GM23248 (cell line): ENCODE measurements at regions not wholly inside any gene's neighbourhood (a gene's known extent, or its start where the extent isn't known, plus 50 kb on each side); places are given as distances from the start of the nearest gene placed in this dataset.
A peak's percentile ranks its signal among the peaks of the same experiment; 100 is the strongest.

Experiments
- DNase-seq: peaks from one replicate; pipeline ENCODE4 v3.0.0-alpha.2; 2015
- H2AFZ ChIP-seq: fragments of 200-600 bp; sonication (generic); 2 replicates; pipeline ENCODE4 v1.6.1; 2016; ENCODE audit warnings: antibody characterized with exemption
- H3F3A ChIP-seq: fragments of 200-600 bp; sonication (generic); 2 replicates; pipeline ENCODE4 v1.6.1; 2016; ENCODE audit warnings: mild to moderate bottlenecking, antibody characterized with exemption, mixed run types; ENCODE audit not compliant: insufficient read depth
- H3K27ac ChIP-seq: fragments of 200-600 bp; sonication (generic); 2 replicates; pipeline ENCODE4 v1.5.1; 2016; ENCODE audit warnings: mild to moderate bottlenecking
- H3K27me3 ChIP-seq: fragments of 200-600 bp; sonication (generic); replicated peaks from 2 replicates; pipeline ENCODE4 v1.6.1; 2016; ENCODE audit warnings: mild to moderate bottlenecking; ENCODE audit not compliant: insufficient read depth
- H3K36me3 ChIP-seq: fragments of 200-600 bp; sonication (generic); 2 replicates; pipeline ENCODE4 v1.6.1; 2016; ENCODE audit warnings: low read depth, mild to moderate bottlenecking
- H3K4me1 ChIP-seq: fragments of 200-600 bp; sonication (generic); 2 replicates; pipeline ENCODE4 v1.6.1; 2016; ENCODE audit warnings: mild to moderate bottlenecking; ENCODE audit not compliant: insufficient read depth
- H3K4me2 ChIP-seq: fragments of 200-600 bp; sonication (generic); one replicate; pipeline ENCODE4 v1.6.1; 2016; ENCODE audit warnings: mild to moderate bottlenecking; ENCODE audit not compliant: unreplicated experiment
- H3K4me3 ChIP-seq: fragments of 200-600 bp; sonication (generic); 2 replicates; pipeline ENCODE4 v1.5.1; 2016; ENCODE audit warnings: mild to moderate bottlenecking
- H3K79me2 ChIP-seq: fragments of 200-600 bp; sonication (generic); 2 replicates; pipeline ENCODE4 v1.6.1; 2016; ENCODE audit warnings: mild to moderate bottlenecking; ENCODE audit not compliant: insufficient read depth
- H3K9ac ChIP-seq: fragments of 200-600 bp; sonication (generic); 2 replicates; pipeline ENCODE4 v1.6.1; 2016; ENCODE audit warnings: mild to moderate bottlenecking
- H3K9me2 ChIP-seq: fragments of 200-600 bp; sonication (generic); 2 replicates; pipeline ENCODE4 v1.6.1; 2016; ENCODE audit warnings: mixed run types, mild to moderate bottlenecking, moderate library complexity; ENCODE audit not compliant: insufficient read depth
- H3K9me3 ChIP-seq: fragments of 200-600 bp; sonication (generic); one replicate; pipeline ENCODE4 v1.6.1; 2017; ENCODE audit warnings: low read depth
- H4K20me1 ChIP-seq: fragments of 200-600 bp; sonication (generic); 2 replicates; pipeline ENCODE4 v1.6.0; 2016; ENCODE audit not compliant: insufficient read depth
- EZH2 ChIP-seq: fragments of 200-600 bp; sonication (generic); IDR thresholded peaks from 2 replicates; pipeline ENCODE4 v1.6.1; 2018; ENCODE audit warnings: antibody characterized with exemption, mild to moderate bottlenecking; ENCODE audit not compliant: insufficient read depth, poor library complexity, severe bottlenecking
- EZH2phosphoT487 ChIP-seq: fragments of 200-600 bp; sonication (generic); IDR thresholded peaks from 2 replicates; pipeline ENCODE4 v1.6.1; 2018; ENCODE audit warnings: antibody characterized with exemption, moderate library complexity, mild to moderate bottlenecking, low read depth; ENCODE audit not compliant: insufficient read depth
- WGBS, 2 experiments: methylation state at CpG; one replicate each; pipeline ENCODE4 v1.1.6; 2015 to 2017; ENCODE audit warnings: low lambda C conversion rate in 2 of 2, low coverage in 1 of 2; ENCODE audit errors: missing lambda C conversion rate in 2 of 2; 5-methylcytosine and 5-hydroxymethylcytosine counted together
- in situ Hi-C: fragments of 300-500 bp; cut with MboI; formaldehyde crosslinking; loops from 2 replicates; pipeline ENCODE4 v1.15.0; 2020

DNA sequence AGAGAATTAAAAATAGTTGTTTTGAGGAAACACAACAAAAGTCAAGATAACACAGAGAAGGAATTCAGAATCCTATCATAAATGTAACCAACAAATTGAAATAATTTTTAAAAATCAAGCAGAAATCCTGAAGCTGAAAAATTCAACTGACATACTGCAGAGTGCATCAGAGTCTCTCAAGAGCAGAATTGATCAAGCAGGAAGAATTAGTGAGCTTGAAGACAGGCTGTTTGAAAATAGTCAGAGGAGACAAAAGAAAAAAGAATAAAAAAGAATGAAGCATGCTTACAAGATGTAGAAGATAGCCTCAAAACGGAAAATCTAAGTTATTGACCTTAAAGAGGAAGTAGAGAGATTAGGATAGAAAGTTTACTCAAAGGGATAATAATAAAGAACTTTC is 65.8 kb upstream of the PPP2R5C start:
- no peak for TF ChIP-seq EZH2phosphoT487
- TF ChIP-seq EZH2 = no peak

DNA sequence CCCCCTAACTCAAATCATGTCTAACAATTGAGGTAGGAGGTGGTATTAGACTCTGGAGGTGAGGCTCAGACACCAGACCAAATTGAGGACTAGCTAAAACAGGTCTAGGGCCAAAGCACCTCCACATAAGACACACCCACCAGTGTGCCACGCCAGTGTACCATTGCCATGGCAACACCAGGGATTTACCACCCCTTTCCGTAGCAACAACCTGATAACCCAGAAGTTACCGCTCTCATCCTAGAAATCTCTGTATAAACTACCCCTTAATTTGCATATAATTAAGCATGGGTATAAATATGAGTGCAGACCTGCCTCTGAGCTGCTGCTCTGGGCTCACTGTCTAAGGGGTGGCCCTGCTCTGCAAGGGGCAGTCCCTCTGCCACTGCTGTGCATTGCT is 57.4 kb upstream of the PPP2R5C start:
- Histone ChIP-seq H3K36me3 (no peaks in the 10 kb centered on the region), H2AFZ (no peak overlapping the region), H3K79me2 (no peaks in the 10 kb centered on the region), H3K4me3 (no peak overlapping the region), H4K20me1 (no peaks in the 10 kb centered on the region), H3K27ac (no peak overlapping the region), H3K4me1 (no peaks in the 10 kb centered on the region), H3K9me2 (no peaks in the 10 kb centered on the region), H3K4me2 (no peak overlapping the region), H3K27me3 (peaks cover 33% of the 10 kb centered on the region), H3K9ac (no peak overlapping the region), H3K9me3 (no peaks in the 10 kb centered on the region), H3F3A (no peaks in the 10 kb centered on the region)
- no peak for DNase-seq
- in situ Hi-C loops = no loop called here
- TF ChIP-seq EZH2 (no peak), EZH2phosphoT487 (no peak)
- 84 to 98% methylated on average over 3 of the region's 3 CpGs for WGBS, 2 experiments

More for the DNA sequence above, 65.8 kb upstream of the PPP2R5C start:
- Histone ChIP-seq H3K9me2 (no peaks in the 10 kb centered on the region), H2AFZ (no peak overlapping the region), H3K4me3 (no peak overlapping the region), H3K9me3 (no peaks in the 10 kb centered on the region), H3K79me2 (no peaks in the 10 kb centered on the region), H3K36me3 (no peaks in the 10 kb centered on the region), H3F3A (no peaks in the 10 kb centered on the region), H3K4me2 (no peak overlapping the region), H3K27me3 (peaks cover 41% of the 10 kb centered on the region), H4K20me1 (no peaks in the 10 kb centered on the region), H3K4me1 (no peaks in the 10 kb centered on the region), H3K27ac (no peak overlapping the region), H3K9ac (no peak overlapping the region)
- in situ Hi-C loops = no loop called here
- WGBS, 2 experiments = 0 to 3% methylated on average over 1 of the region's 1 CpG
- no peak for DNase-seq

- H3K9me3 ChIP-seq = no peaks in the 10 kb centered on the region
- TF ChIP-seq EZH2phosphoT487 (no peak), EZH2 (no peak)
- no peaks in the 10 kb centered on the region for H4K20me1 ChIP-seq
- no peaks in the 10 kb centered on the region for H3K79me2 ChIP-seq
- no peaks in the 10 kb centered on the region for H3K36me3 ChIP-seq
- H3K9me2 ChIP-seq = no peaks in the 10 kb centered on the region
- 46 to 55% methylated on average over 46 to 59 of the region's 73 CpGs for WGBS, 2 experiments
- H2AFZ ChIP-seq = peak overlapping the region; percentile 71; the same call in 1 of the 2 replicates
- peak; percentile 34 for DNase-seq
- no peaks in the 10 kb centered on the region for H3F3A ChIP-seq
- peaks cover 16% of the 10 kb centered on the region; the same call in 1 of the 2 replicates for H3K27me3 ChIP-seq
- no peak overlapping the region; the same call in 1 of the 2 replicates for H3K9ac ChIP-seq
- no peak overlapping the region for H3K27ac ChIP-seq
- H3K4me2 ChIP-seq = no peak overlapping the region
- no peaks in the 10 kb centered on the region for H3K4me1 ChIP-seq
- H3K4me3 ChIP-seq = no peak overlapping the region
- in situ Hi-C loops = no loop called here
These were observed 55.6 kb upstream of the PPP2R5C start for GRCh38 chr14:101705733-101706508.

DNA sequence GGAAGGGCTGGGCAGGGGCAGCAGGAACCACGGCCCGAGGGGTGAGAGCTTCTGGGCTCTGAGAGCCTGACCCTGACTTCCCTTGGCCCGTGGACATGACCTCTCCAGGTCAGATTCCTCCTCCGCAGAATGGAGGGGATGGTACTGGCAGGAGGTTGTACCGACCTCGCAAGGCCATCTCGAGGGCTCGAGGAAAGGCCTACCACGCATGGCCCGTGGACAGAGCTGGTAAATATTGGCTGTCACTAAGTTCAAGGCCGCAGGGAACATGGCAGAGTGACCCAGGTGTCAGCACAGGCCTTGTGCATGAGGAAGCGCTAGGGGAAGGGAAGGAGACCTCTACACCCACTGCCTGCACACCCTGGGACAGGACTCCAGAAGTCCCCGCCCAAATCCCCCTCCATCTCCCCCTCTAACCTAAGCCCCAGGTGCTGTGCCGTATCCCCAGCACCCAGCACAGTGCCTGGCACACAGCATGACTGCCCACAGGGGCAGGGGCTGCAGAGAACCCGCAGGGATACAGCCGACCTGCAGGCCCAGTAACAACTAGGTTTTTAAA is 54.9 kb upstream of the PPP2R5C start:
- Histone ChIP-seq H3K27me3 (peaks cover 10% of the 10 kb centered on the region; the same call in 1 of the 2 replicates), H3K79me2 (no peaks in the 10 kb centered on the region), H3K36me3 (no peaks in the 10 kb centered on the region), H3K27ac (no peak overlapping the region), H3K4me2 (no peak overlapping the region), H2AFZ (peak overlapping the region; percentile 71; the same call in 1 of the 2 replicates), H3K4me3 (no peak overlapping the region), H3K9me2 (no peaks in the 10 kb centered on the region), H3K9ac (no peak overlapping the region), H4K20me1 (no peaks in the 10 kb centered on the region), H3K9me3 (no peaks in the 10 kb centered on the region), H3K4me1 (no peaks in the 10 kb centered on the region), H3F3A (no peaks in the 10 kb centered on the region)
- DNase-seq = no peak
- no peak for TF ChIP-seq EZH2
- TF ChIP-seq EZH2phosphoT487 = no peak
- in situ Hi-C loops = no loop called here
- 80 to 82% methylated on average over 15 to 16 of the region's 16 CpGs for WGBS, 2 experiments
